IMR-90 (cell line): ENCODE measurements at regions not wholly inside any gene's neighbourhood (a gene's known extent, or its start where the extent isn't known, plus 50 kb on each side); places are given as distances from the start of the nearest gene placed in this dataset.

ENCODE experiments used
- ATAC-seq: fragments of 200-7000 bp; cut with Tn5 transposase; 2 replicates; pipeline ENCODE4 v1.9.1; 2020; ENCODE audit warnings: low read depth, mild to moderate bottlenecking, moderate library complexity
- BruUV-seq: library from RNA; stranded (reverse); fragments of 400-500 nt; replicated peaks from 2 replicates; lab custom pipeline; 2021; lab: Mats Ljungman, UMichigan
- CTCF ChIA-PET: fragments of 300-600 bp; formaldehyde crosslinking; extraction: SDS; loops from one replicate; lab custom pipeline; 2021; ENCODE audit warnings: antibody characterized with exemption; lab: Yijun Ruan, JAX
- POLR2A ChIA-PET: fragments of 300-600 bp; sonication (Branson Sonifier 250); formaldehyde crosslinking; loops from one replicate; lab custom pipeline; 2022; ENCODE audit warnings: antibody characterized with exemption; ENCODE audit not compliant: unreplicated experiment; lab: Charles Lee
- DNase-seq: peaks from one replicate; pipeline ENCODE4 v3.0.0; 2013
- H2AFZ ChIP-seq: replicated peaks from 2 replicates; pipeline ENCODE3; 2013; ENCODE audit warnings: low read length, mild to moderate bottlenecking; ENCODE audit not compliant: poor library complexity
- H2AK5ac ChIP-seq: 2 replicates; pipeline ENCODE4 v1.6.1; 2013; ENCODE audit warnings: low read depth, low read length, inconsistent platforms
- H2AK9ac ChIP-seq: replicated peaks from 2 replicates; pipeline ENCODE3; 2013; ENCODE audit warnings: mild to moderate bottlenecking, low read depth, low read length, moderate library complexity; ENCODE audit not compliant: poor library complexity
- H2BK120ac ChIP-seq: 2 replicates; pipeline ENCODE4 v1.6.1; 2013; ENCODE audit warnings: low read depth, low read length, inconsistent platforms
- H2BK15ac ChIP-seq: 3 replicates; pipeline ENCODE4 v1.6.1; 2013; ENCODE audit warnings: low read depth, low read length, inconsistent platforms
- H2BK20ac ChIP-seq: 2 replicates; pipeline ENCODE4 v1.6.1; 2013; ENCODE audit warnings: low read depth, mild to moderate bottlenecking, inconsistent platforms, low read length, moderate library complexity
- H2BK5ac ChIP-seq: 2 replicates; pipeline ENCODE4 v1.6.1; 2013; ENCODE audit warnings: mild to moderate bottlenecking, low read depth, low read length, inconsistent platforms; ENCODE audit not compliant: poor library complexity, severe bottlenecking
- H3K14ac ChIP-seq: replicated peaks from 2 replicates; pipeline ENCODE4 v1.6.1; 2013; ENCODE audit warnings: low read depth, low read length, inconsistent platforms
- H3K18ac ChIP-seq: 2 replicates; pipeline ENCODE4 v1.6.1; 2013; ENCODE audit warnings: low read depth, low read length, control low read depth
- H3K23ac ChIP-seq: 2 replicates; pipeline ENCODE4 v1.6.1; 2013; ENCODE audit warnings: low read depth, low read length, inconsistent platforms
- H3K27ac ChIP-seq: 2 replicates; pipeline ENCODE4 v1.5.1; 2013; ENCODE audit warnings: mild to moderate bottlenecking, control low read depth, low read length; ENCODE audit not compliant: insufficient read depth
- H3K27me3 ChIP-seq: 2 replicates; pipeline ENCODE4 v1.6.1; 2013; ENCODE audit warnings: low read length; ENCODE audit not compliant: control insufficient read depth, insufficient read depth
- H3K36me3 ChIP-seq: 2 replicates; pipeline ENCODE4 v1.6.1; 2013; ENCODE audit warnings: low read length, mixed read lengths; ENCODE audit not compliant: control insufficient read depth, insufficient read depth
- H3K4ac ChIP-seq: 2 replicates; pipeline ENCODE4 v1.6.1; 2013; ENCODE audit warnings: low read depth, low read length, inconsistent platforms
- H3K4me1 ChIP-seq: 2 replicates; pipeline ENCODE4 v1.6.1; 2013; ENCODE audit warnings: low read length, mixed read lengths; ENCODE audit not compliant: control insufficient read depth, insufficient read depth
- H3K4me2 ChIP-seq: 2 replicates; pipeline ENCODE4 v1.6.1; 2013; ENCODE audit warnings: low read depth, mild to moderate bottlenecking, control low read depth, low read length, moderate library complexity
- H3K4me3 ChIP-seq: 2 replicates; pipeline ENCODE4 v1.5.1; 2013; ENCODE audit warnings: low read depth, mild to moderate bottlenecking, control low read depth, low read length, moderate library complexity; ENCODE audit not compliant: insufficient read depth
- H3K56ac ChIP-seq: 2 replicates; pipeline ENCODE4 v1.6.1; 2013; ENCODE audit warnings: low read length, inconsistent platforms; ENCODE audit not compliant: insufficient read depth; ENCODE audit errors: extremely low read depth
- H3K79me1 ChIP-seq, 2 experiments: 2 replicates each; pipeline ENCODE4 v1.6.1; 2013; ENCODE audit warnings: low read length in 2 of 2, inconsistent platforms in 1 of 2, low read depth in 1 of 2
- H3K9ac ChIP-seq: 2 replicates; pipeline ENCODE4 v1.6.1; 2013; ENCODE audit warnings: low read depth, low read length, control low read depth
- H3K9me1 ChIP-seq: 2 replicates; pipeline ENCODE4 v1.6.1; 2013; ENCODE audit warnings: low read length, inconsistent platforms; ENCODE audit not compliant: insufficient read depth
- H3K9me3 ChIP-seq: 2 replicates; pipeline ENCODE4 v1.6.1; 2013; ENCODE audit warnings: low read length; ENCODE audit not compliant: control insufficient read depth, insufficient read depth
- H4K20me1 ChIP-seq: 2 replicates; pipeline ENCODE4 v1.6.1; 2013; ENCODE audit warnings: low read length, inconsistent platforms; ENCODE audit not compliant: insufficient read depth
- H4K5ac ChIP-seq: 2 replicates; pipeline ENCODE4 v1.6.1; 2013; ENCODE audit warnings: mild to moderate bottlenecking, low read depth, low read length, control low read depth
- H4K8ac ChIP-seq, 2 experiments: 2 replicates each; pipeline ENCODE4 v1.6.1; 2013; ENCODE audit warnings: low read depth in 2 of 2, low read length in 2 of 2, control low read depth in 1 of 2, inconsistent platforms in 1 of 2
- H4K91ac ChIP-seq: 2 replicates; pipeline ENCODE4 v1.6.1; 2013; ENCODE audit warnings: low read depth, low read length, inconsistent platforms; ENCODE audit not compliant: insufficient read depth
- CTCF ChIP-seq: conservative IDR thresholded peaks from 2 replicates; pipeline ENCODE4 v1.5.1; 2012; ENCODE audit warnings: mild to moderate bottlenecking, low read depth, low read length, improper control_type of control experiment
- NFE2L2 ChIP-seq: fragments of 150-350 bp; IDR thresholded peaks from 2 replicates; pipeline ENCODE4 v1.6.1; 2016; ENCODE audit warnings: low read depth, mild to moderate bottlenecking, low read length
- RAD21 ChIP-seq: IDR thresholded peaks from 2 replicates; pipeline ENCODE4 v1.6.1; 2012; ENCODE audit warnings: low read length, improper control_type of control experiment
- SMC3 ChIP-seq: fragments of 150-350 bp; IDR thresholded peaks from 2 replicates; pipeline ENCODE4 v1.6.1; 2016; ENCODE audit warnings: low read depth, mild to moderate bottlenecking, antibody characterized with exemption, low read length, moderate library complexity
- WGBS, 2 experiments: methylation state at CpG; one replicate each; pipeline versions ENCODE4 v1.1.5 to v1.1.7; 2013; ENCODE audit warnings: missing lambda C conversion rate in 2 of 2; ENCODE audit not compliant: insufficient read length in 1 of 2; ENCODE audit errors: extremely low coverage in 2 of 2; 5-methylcytosine and 5-hydroxymethylcytosine counted together
- dilution Hi-C: fragments of 300-500 bp; cut with HindIII; formaldehyde crosslinking; loops from one replicate; pipeline ENCODE4 v1.14.3; 2018; ENCODE audit warnings: low sequenced_read_pairs; ENCODE audit not compliant: unreplicated experiment
- in situ Hi-C: fragments of 300-500 bp; cut with MboI; formaldehyde crosslinking; loops from 3 replicates; pipeline ENCODE4 v1.14.3; 2019; ENCODE audit warnings: low sequenced_read_pairs, inconsistent platforms, mixed read lengths
- intact Hi-C: fragments of 100-400 bp; cut with micrococcal nuclease; formaldehyde crosslinking; loops from 2 replicates; pipeline ENCODE4 v1.10.0; 2022

- H4K8ac ChIP-seq = no peak overlapping the region
- peak; percentile 42 for TF ChIP-seq CTCF
- peak; percentile 34 for TF ChIP-seq RAD21
- TF ChIP-seq NFE2L2 = no peak
- peak; percentile 45 for TF ChIP-seq SMC3
- no peak overlapping the region for H2AFZ ChIP-seq
- no TSS peak for BruUV-seq
- in situ Hi-C loops = no loop called here
- WGBS, 2 experiments = no CpG with 5 or more reads among the region's 2 CpGs
- peak; percentile 42; the same call in 1 of the 2 replicates for ATAC-seq
- H3K4me3 ChIP-seq = no peak overlapping the region
- dilution Hi-C loops = no loop called here
- no peaks in the 10 kb centered on the region for H3K9me1 ChIP-seq
- no peaks in the 10 kb centered on the region for H3K4me1 ChIP-seq
- H3K79me1 ChIP-seq = no peaks in the 10 kb centered on the region
- no peak overlapping the region for H3K14ac ChIP-seq
- no peak overlapping the region for H2BK20ac ChIP-seq
- H2BK15ac ChIP-seq = no peak overlapping the region
- DNase-seq = peak; percentile 45
- no peak overlapping the region for H3K23ac ChIP-seq
- H3K27ac ChIP-seq = no peak overlapping the region
- H4K20me1 ChIP-seq = no peaks in the 10 kb centered on the region
- H2BK5ac ChIP-seq = no peak overlapping the region
- no peak overlapping the region for H4K5ac ChIP-seq
- intact Hi-C loops = loop anchor here (5.0 kb wide), 2 partner anchors 64 to 1299 kb away; no protein-coding TSS in a partner anchor
- H3K56ac ChIP-seq = no peak overlapping the region
- H3K9me3 ChIP-seq = no peaks in the 10 kb centered on the region
- ChIA-PET POLR2A (no interaction called here), CTCF (interaction anchor here (0.7 to 1.6 kb wide), 9 partner anchors 9 to 355 kb away, joined by 3 to 7 read pairs (median 4); no protein-coding TSS in a partner anchor)
- no peak overlapping the region for H3K18ac ChIP-seq
- no peak overlapping the region for H3K9ac ChIP-seq
- no peak overlapping the region for H3K4me2 ChIP-seq
- no peak overlapping the region for H3K4ac ChIP-seq
- no peak overlapping the region for H4K91ac ChIP-seq
- H3K36me3 ChIP-seq = no peaks in the 10 kb centered on the region
- no peak overlapping the region for H2AK9ac ChIP-seq
- H3K27me3 ChIP-seq = no peaks in the 10 kb centered on the region; the same call in 1 of the 2 replicates
- no peak overlapping the region for H2BK120ac ChIP-seq
- no peak overlapping the region for H2AK5ac ChIP-seq
Observed at GRCh38 chr3:189041482-189042090, 130.2 kb upstream of the TPRG1 start.
